Activated naive CD8-positive, alpha-beta T cell treated with anti-CD3 and anti-CD28 coated beads, Interleukin-2, amount 10 ng/mL, durations not matched to agents 7 days and 5 days (primary cell): ENCODE measurements at regions not wholly inside any gene's neighbourhood (a gene's known extent, or its start where the extent isn't known, plus 50 kb on each side); places are given as distances from the start of the nearest gene placed in this dataset.

Source experiments
- ATAC-seq: fragments of 150-1000 bp; cut with Tn5 transposase; one replicate; pipeline ENCODE4 v1.10.0; 2021; ENCODE audit warnings: low read depth, moderate library complexity
- POLR2A ChIA-PET: fragments of 350-600 bp; sonication (Branson Sonifier 250); formaldehyde crosslinking; loops from one replicate; lab custom pipeline; 2021; ENCODE audit warnings: antibody characterized with exemption; lab: Charles Lee
- DNase-seq: peaks from one replicate; pipeline ENCODE4 v3.0.0; 2021
- H3K27ac Mint-ChIP-seq: one replicate; pipeline ENCODE4 v1.8.0; 2022; ENCODE audit warnings: mild to moderate bottlenecking, mixed read lengths
- H3K27me3 Mint-ChIP-seq: one replicate; pipeline ENCODE4 v1.8.0; 2022; ENCODE audit warnings: mild to moderate bottlenecking, moderate library complexity, mixed read lengths
- H3K36me3 Mint-ChIP-seq: one replicate; pipeline ENCODE4 v1.8.0; 2021; ENCODE audit warnings: mild to moderate bottlenecking, mixed read lengths
- H3K4me1 Mint-ChIP-seq: one replicate; pipeline ENCODE4 v1.8.0; 2021; ENCODE audit warnings: mixed read lengths
- H3K4me3 Mint-ChIP-seq: one replicate; pipeline ENCODE4 v1.8.0; 2022; ENCODE audit warnings: mild to moderate bottlenecking, moderate library complexity, mixed read lengths
- H3K9me3 Mint-ChIP-seq: one replicate; pipeline ENCODE4 v1.8.0; 2021; ENCODE audit warnings: mixed read lengths

DNA sequence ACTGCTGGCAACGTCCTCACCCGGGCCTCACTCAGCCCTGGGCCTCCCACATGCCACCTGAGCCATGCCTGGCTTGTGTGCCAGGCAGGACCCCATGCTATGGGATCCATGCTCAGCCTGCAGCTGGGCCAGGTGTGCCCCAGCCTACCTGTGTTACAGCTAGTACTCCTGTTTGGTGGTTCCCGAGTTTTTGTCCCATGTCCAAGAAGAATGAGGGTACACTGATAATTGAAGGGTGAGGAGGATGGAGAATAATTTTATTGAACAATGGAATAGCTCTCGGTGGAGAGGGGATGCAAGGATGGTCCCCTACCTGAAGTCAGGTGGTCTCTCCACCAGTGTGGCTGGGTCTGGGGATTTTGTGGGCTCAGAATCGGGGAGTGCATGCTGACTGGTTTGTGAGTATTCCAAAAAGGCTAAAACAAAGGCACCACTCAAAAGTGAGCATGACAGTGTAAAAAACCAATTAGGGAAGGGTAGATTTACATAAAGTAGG lies 137.9 kb downstream of the TNFSF18 start:
- no peak overlapping the region for H3K4me3 Mint-ChIP-seq
- POLR2A ChIA-PET: interaction anchor here (1.7 kb wide), 1 partner anchor 18 kb away, joined by 4 read pairs; no protein-coding TSS in a partner anchor
- ATAC-seq (no peak), DNase-seq (no peak)
- peaks cover 18% of the 10 kb centered on the region for H3K9me3 Mint-ChIP-seq
- peaks cover 33% of the 10 kb centered on the region for H3K36me3 Mint-ChIP-seq
- H3K27ac Mint-ChIP-seq: no peak overlapping the region
- peaks cover 3% of the 10 kb centered on the region for H3K4me1 Mint-ChIP-seq
- H3K27me3 Mint-ChIP-seq: no peaks in the 10 kb centered on the region

DNA sequence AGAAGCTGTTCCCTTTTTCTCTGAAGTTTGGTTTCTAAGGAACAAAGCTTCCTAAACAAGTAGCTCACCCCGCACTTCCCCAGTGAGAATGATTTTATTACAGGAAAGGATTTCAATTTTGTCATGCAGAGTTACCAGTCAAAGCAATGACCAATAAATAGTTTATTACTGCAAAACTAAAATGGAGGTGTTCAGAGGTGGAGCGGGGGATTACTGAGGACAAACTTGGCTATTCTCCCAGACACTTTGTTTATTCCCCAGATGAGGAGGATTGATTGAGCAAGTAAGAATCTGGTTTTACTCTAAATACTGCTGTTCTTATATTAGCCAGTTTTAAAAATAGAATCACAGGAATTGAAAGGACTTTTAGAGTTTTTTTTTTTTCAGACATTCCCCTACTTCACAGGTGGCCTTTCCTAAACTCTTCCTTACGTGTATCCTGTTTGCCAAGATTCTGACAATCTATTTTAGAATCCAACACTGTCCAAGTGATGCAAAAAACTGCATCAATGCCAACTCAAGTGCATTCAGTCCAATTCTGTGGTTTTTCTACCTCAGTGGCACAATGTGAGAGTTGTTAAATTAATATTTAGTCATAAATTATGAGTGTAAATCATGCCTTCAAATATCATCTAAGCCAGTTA lies 136.1 kb downstream of the TNFSF18 start:
- H3K4me1 Mint-ChIP-seq: no peaks in the 10 kb centered on the region
- H3K4me3 Mint-ChIP-seq: no peak overlapping the region
- H3K36me3 Mint-ChIP-seq: peaks cover 22% of the 10 kb centered on the region
- no peaks in the 10 kb centered on the region for H3K27me3 Mint-ChIP-seq
- ATAC-seq (no peak), DNase-seq (no peak)
- POLR2A ChIA-PET: no interaction called here
- peaks cover 15% of the 10 kb centered on the region for H3K9me3 Mint-ChIP-seq
- H3K27ac Mint-ChIP-seq: no peak overlapping the region

- Mint-ChIP-seq H3K9me3 (peaks cover 15% of the 10 kb centered on the region), H3K36me3 (peaks cover 22% of the 10 kb centered on the region), H3K4me1 (no peaks in the 10 kb centered on the region), H3K4me3 (no peak overlapping the region), H3K27me3 (no peaks in the 10 kb centered on the region), H3K27ac (no peak overlapping the region)
- no peak for ATAC-seq
- POLR2A ChIA-PET: no interaction called here
- DNase-seq: no peak
Observed at GRCh38 chr1:172915271-172915670, 135.5 kb downstream of the TNFSF18 start.

DNA sequence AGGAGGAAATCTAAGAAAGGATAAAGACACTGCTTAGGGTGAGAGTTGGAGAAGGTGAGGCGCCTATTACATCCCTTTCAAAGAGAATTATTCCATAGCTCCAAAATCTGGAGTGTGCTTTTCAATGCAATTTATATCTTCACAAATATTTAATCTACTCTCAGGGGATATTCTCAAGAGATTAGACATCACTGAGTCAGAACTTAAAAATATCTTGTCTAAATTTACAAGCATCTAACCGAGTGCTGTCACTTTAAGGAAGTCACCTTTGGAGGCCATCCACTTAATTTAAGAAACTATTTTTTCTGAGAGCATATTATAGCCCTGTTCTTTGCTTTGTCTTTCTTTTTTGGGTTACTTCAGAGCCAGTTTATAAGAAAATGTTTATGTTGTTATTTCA lies 134.6 kb downstream of the TNFSF18 start:
- H3K9me3 Mint-ChIP-seq: peaks cover 15% of the 10 kb centered on the region
- no peak overlapping the region for H3K27ac Mint-ChIP-seq
- peaks cover 22% of the 10 kb centered on the region for H3K36me3 Mint-ChIP-seq

GRCh38 chr1:172917972-172918371 lies 132.8 kb downstream of the TNFSF18 start:
- POLR2A ChIA-PET: no interaction called here
- ATAC-seq (no peak), DNase-seq (no peak)
- Mint-ChIP-seq H3K27me3 (no peaks in the 10 kb centered on the region), H3K9me3 (peaks cover 14% of the 10 kb centered on the region), H3K4me1 (no peaks in the 10 kb centered on the region), H3K4me3 (no peak overlapping the region), H3K36me3 (peaks cover 17% of the 10 kb centered on the region), H3K27ac (no peak overlapping the region)

More for the DNA sequence above, 134.6 kb downstream of the TNFSF18 start:
- no peak for ATAC-seq
- no peaks in the 10 kb centered on the region for H3K4me1 Mint-ChIP-seq
- H3K4me3 Mint-ChIP-seq: no peak overlapping the region
- no peaks in the 10 kb centered on the region for H3K27me3 Mint-ChIP-seq
- DNase-seq: no peak
- POLR2A ChIA-PET: no interaction called here

DNA sequence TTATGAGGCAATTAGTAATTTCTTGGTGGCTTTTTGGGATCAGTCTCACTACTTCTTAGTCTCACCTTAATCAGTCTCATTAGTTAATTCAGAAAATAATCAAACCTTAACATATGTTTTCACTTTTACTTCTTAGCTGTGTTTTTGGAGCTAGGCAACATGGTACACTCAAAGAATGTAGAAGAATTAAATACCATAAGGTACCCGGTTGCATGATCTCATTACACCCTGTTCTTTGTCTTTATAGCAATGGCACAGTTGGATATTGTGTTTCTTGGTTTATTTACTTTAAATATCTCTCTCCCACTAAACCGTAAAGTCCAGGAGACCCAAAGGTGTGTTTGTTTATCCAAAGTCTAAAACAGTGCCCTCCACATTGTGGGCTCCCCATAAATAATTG lies 132.3 kb downstream of the TNFSF18 start:
- peaks cover 10% of the 10 kb centered on the region for H3K9me3 Mint-ChIP-seq
- peaks cover 13% of the 10 kb centered on the region for H3K36me3 Mint-ChIP-seq
- H3K27ac Mint-ChIP-seq: no peak overlapping the region
- peaks cover 1% of the 10 kb centered on the region for H3K27me3 Mint-ChIP-seq
- POLR2A ChIA-PET: no interaction called here
- H3K4me3 Mint-ChIP-seq: no peak overlapping the region
- DNase-seq (no peak), ATAC-seq (no peak)
- no peaks in the 10 kb centered on the region for H3K4me1 Mint-ChIP-seq

DNA sequence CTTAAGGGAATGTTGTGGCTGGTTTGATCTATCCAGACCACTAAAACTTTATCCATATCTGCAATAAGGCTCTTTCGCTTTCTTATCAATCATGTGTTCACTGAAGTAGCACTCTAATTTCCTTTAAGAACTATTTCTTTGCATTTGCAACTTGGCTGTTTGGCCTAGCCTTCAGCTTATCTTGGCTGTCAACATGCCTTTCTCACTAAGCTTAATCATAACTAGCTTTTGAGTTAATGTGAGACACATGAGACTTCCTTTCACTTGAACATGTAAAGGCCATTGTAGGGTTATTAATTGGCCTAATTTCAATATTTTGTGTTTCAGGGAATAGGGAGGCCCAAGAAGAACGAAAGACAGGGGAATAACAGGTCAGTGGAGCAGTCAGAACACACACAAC lies 124.7 kb downstream of the TNFSF18 start:
- Mint-ChIP-seq H3K9me3 (peaks cover 2% of the 10 kb centered on the region), H3K4me1 (peaks cover 3% of the 10 kb centered on the region), H3K36me3 (peaks cover 2% of the 10 kb centered on the region), H3K4me3 (no peak overlapping the region), H3K27me3 (peaks cover 2% of the 10 kb centered on the region), H3K27ac (no peak overlapping the region)
- DNase-seq (no peak), ATAC-seq (no peak)
- POLR2A ChIA-PET: no interaction called here

- Mint-ChIP-seq H3K27ac (no peak overlapping the region), H3K36me3 (peaks cover 7% of the 10 kb centered on the region), H3K9me3 (peaks cover 2% of the 10 kb centered on the region), H3K4me1 (peaks cover 11% of the 10 kb centered on the region), H3K27me3 (peaks cover 2% of the 10 kb centered on the region), H3K4me3 (no peak overlapping the region)
- DNase-seq (no peak), ATAC-seq (no peak)
- POLR2A ChIA-PET: no interaction called here
Observed at GRCh38 chr1:172928412-172928811, 122.3 kb downstream of the TNFSF18 start.

DNA sequence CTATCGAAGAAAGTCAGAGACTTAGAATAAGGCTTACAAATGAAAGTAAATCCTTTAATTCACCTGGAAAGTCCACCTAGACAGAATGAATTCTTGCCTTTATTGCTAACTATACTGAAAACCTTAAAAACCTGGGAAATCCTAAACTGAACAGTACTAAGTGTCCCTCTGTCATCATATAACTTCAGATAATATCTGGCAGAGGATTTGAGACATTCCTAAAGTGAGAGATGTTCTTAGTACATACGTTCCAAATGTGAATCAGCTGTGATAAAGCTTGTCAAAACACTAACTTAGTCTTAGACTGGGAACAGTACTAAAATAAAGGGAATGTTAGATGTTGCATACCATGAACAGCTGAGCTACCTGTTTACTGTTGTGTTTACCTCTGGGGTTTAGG lies 121.7 kb downstream of the TNFSF18 start:
- no peak overlapping the region for H3K27ac Mint-ChIP-seq
- POLR2A ChIA-PET: no interaction called here
- no peak for DNase-seq
- peaks cover 7% of the 10 kb centered on the region for H3K36me3 Mint-ChIP-seq
- no peak for ATAC-seq
- H3K4me1 Mint-ChIP-seq: peaks cover 14% of the 10 kb centered on the region
- H3K27me3 Mint-ChIP-seq: no peaks in the 10 kb centered on the region
- H3K9me3 Mint-ChIP-seq: peaks cover 2% of the 10 kb centered on the region
- H3K4me3 Mint-ChIP-seq: no peak overlapping the region

- H3K36me3 Mint-ChIP-seq: peaks cover 11% of the 10 kb centered on the region
- H3K27ac Mint-ChIP-seq: no peak overlapping the region
- ATAC-seq (no peak), DNase-seq (no peak)
- no peak overlapping the region for H3K4me3 Mint-ChIP-seq
- peaks cover 20% of the 10 kb centered on the region for H3K4me1 Mint-ChIP-seq
- H3K27me3 Mint-ChIP-seq: no peaks in the 10 kb centered on the region
- POLR2A ChIA-PET: no interaction called here
- H3K9me3 Mint-ChIP-seq: peaks cover 5% of the 10 kb centered on the region
Observed at GRCh38 chr1:172930142-172930541, 120.6 kb downstream of the TNFSF18 start.

DNA sequence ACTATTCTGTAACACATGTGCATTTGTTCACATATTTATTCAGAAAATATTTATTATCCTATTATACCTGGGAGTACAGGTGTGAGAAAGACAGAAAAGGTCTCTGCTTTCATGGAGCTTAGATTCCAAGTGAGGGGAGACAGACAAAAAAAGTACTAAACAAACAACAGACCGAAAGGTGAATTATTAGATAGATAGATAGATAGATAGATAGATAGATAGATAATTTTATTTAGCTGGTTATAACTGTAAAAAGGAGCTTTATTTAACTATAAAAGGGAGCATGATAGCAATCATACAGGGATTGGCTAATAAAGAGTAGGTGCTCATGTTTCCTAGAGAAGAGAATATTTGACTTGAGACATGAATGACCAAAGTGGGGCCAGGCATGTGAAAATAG lies 119.4 kb downstream of the TNFSF18 start:
- Mint-ChIP-seq H3K4me1 (peaks cover 17% of the 10 kb centered on the region), H3K9me3 (peaks cover 5% of the 10 kb centered on the region), H3K4me3 (no peak overlapping the region), H3K36me3 (peaks cover 11% of the 10 kb centered on the region), H3K27me3 (no peaks in the 10 kb centered on the region), H3K27ac (no peak overlapping the region)
- no peak for DNase-seq
- POLR2A ChIA-PET: no interaction called here
- ATAC-seq: no peak

- DNase-seq (no peak), ATAC-seq (no peak)
- H3K4me1 Mint-ChIP-seq: peaks cover 17% of the 10 kb centered on the region
- no peak overlapping the region for H3K4me3 Mint-ChIP-seq
- H3K27ac Mint-ChIP-seq: no peak overlapping the region
- POLR2A ChIA-PET: no interaction called here
- peaks cover 5% of the 10 kb centered on the region for H3K9me3 Mint-ChIP-seq
- H3K36me3 Mint-ChIP-seq: peaks cover 11% of the 10 kb centered on the region
- no peaks in the 10 kb centered on the region for H3K27me3 Mint-ChIP-seq
Observed at GRCh38 chr1:172931761-172932160, 119.0 kb downstream of the TNFSF18 start.

- POLR2A ChIA-PET: no interaction called here
- H3K4me3 Mint-ChIP-seq: no peak overlapping the region
- H3K27me3 Mint-ChIP-seq: no peaks in the 10 kb centered on the region
- H3K4me1 Mint-ChIP-seq: peaks cover 17% of the 10 kb centered on the region
- H3K36me3 Mint-ChIP-seq: peaks cover 11% of the 10 kb centered on the region
- peaks cover 5% of the 10 kb centered on the region for H3K9me3 Mint-ChIP-seq
- DNase-seq: no peak
- no peak overlapping the region for H3K27ac Mint-ChIP-seq
- no peak for ATAC-seq
Observed at GRCh38 chr1:172932981-172933380, 117.8 kb downstream of the TNFSF18 start.

- DNase-seq (no peak), ATAC-seq (no peak)
- POLR2A ChIA-PET: no interaction called here
- H3K27ac Mint-ChIP-seq: no peak overlapping the region
- H3K4me3 Mint-ChIP-seq: no peak overlapping the region
- peaks cover 13% of the 10 kb centered on the region for H3K36me3 Mint-ChIP-seq
- peaks cover 5% of the 10 kb centered on the region for H3K9me3 Mint-ChIP-seq
- H3K4me1 Mint-ChIP-seq: peaks cover 20% of the 10 kb centered on the region
- H3K27me3 Mint-ChIP-seq: no peaks in the 10 kb centered on the region
Observed at GRCh38 chr1:172934417-172934762, 116.4 kb downstream of the TNFSF18 start.
